Peyer's patch (tissue), 4 donors: ENCODE measurements at regions not wholly inside any gene's neighbourhood (a gene's known extent, or its start where the extent isn't known, plus 50 kb on each side); places are given as distances from the start of the nearest gene placed in this dataset.

Experiments used
- POLR2A ChIP-seq, 2 donors: fragments of 450-650 bp; IDR thresholded peaks; one replicate each; pipeline ENCODE4 v1.5.1; 2017; ENCODE audit warnings: antibody characterized with exemption in 2 of 2, mild to moderate bottlenecking in 2 of 2, moderate library complexity in 2 of 2
- TF ChIP-seq, protein P1 (sequence below), 6 experiments: fragments of 450-650 bp in 4 of 6; fragments of 200-600 bp in 2 of 6; sonication (generic) in 1 of 6; IDR thresholded peaks; one replicate each; pipeline ENCODE4 v1.5.1; 2017 to 2019; ENCODE audit warnings: antibody characterized with exemption in 6 of 6, mild to moderate bottlenecking in 3 of 6, moderate library complexity in 1 of 6

DNA sequence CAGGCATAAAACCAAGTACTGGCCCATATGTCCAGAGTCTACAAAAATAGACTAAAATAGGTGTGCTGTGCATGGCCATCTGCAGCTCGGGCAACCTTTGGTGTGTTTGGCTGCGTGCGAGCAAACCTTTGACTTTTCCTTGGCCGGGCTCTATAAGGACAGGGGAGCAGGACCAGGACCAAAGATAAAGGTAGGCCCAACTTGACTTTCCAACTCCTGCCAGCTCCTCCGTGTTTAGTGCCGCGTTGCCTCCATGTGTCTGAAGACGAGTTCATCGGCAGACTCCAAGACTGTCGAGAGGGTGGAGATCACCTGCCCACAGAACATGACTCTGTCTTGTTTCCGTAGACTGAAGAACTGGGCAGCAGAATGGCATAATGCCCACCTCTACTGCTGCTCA, 375.5 kb downstream of the IRS2 start:
- TF ChIP-seq POLR2A (IDR thresholded peaks at IDR 0.05): no peak
- TF ChIP-seq, protein P1, sequence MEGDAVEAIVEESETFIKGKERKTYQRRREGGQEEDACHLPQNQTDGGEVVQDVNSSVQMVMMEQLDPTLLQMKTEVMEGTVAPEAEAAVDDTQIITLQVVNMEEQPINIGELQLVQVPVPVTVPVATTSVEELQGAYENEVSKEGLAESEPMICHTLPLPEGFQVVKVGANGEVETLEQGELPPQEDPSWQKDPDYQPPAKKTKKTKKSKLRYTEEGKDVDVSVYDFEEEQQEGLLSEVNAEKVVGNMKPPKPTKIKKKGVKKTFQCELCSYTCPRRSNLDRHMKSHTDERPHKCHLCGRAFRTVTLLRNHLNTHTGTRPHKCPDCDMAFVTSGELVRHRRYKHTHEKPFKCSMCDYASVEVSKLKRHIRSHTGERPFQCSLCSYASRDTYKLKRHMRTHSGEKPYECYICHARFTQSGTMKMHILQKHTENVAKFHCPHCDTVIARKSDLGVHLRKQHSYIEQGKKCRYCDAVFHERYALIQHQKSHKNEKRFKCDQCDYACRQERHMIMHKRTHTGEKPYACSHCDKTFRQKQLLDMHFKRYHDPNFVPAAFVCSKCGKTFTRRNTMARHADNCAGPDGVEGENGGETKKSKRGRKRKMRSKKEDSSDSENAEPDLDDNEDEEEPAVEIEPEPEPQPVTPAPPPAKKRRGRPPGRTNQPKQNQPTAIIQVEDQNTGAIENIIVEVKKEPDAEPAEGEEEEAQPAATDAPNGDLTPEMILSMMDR (IDR thresholded peaks at IDR 0.05): no peak
